GM12873 (cell line): ENCODE measurements at regions not wholly inside any gene's neighbourhood (a gene's known extent, or its start where the extent isn't known, plus 50 kb on each side); places are given as distances from the start of the nearest gene placed in this dataset.

Experiments
- CTCF ChIP-seq: IDR thresholded peaks from 2 replicates; pipeline ENCODE4 v1.5.1; 2012; ENCODE audit warnings: low read depth, mild to moderate bottlenecking, moderate library complexity, low read length, control low read depth; ENCODE audit not compliant: insufficient read depth; ENCODE audit errors: missing control alignments

GRCh38 chr3:99373846-99374210 is 264.6 kb upstream of the COL8A1 start:
- TF ChIP-seq CTCF = no peak

- TF ChIP-seq CTCF = no peak
Observed at GRCh38 chr3:99373088-99373845, 265.1 kb upstream of the COL8A1 start.

GRCh38 chr3:99366663-99367429 is 271.5 kb upstream of the COL8A1 start:
- no peak for TF ChIP-seq CTCF

GRCh38 chr3:99365979-99366378 is 272.4 kb upstream of the COL8A1 start:
- no peak for TF ChIP-seq CTCF

GRCh38 chr3:99365396-99365795 is 273.0 kb upstream of the COL8A1 start:
- TF ChIP-seq CTCF = no peak

GRCh38 chr3:99357131-99357530 is 281.3 kb upstream of the COL8A1 start:
- no peak for TF ChIP-seq CTCF

GRCh38 chr3:99356696-99357095 is 281.7 kb upstream of the COL8A1 start:
- TF ChIP-seq CTCF = no peak
